Urinary bladder (tissue), 3 donors: ENCODE measurements at regions not wholly inside any gene's neighbourhood (a gene's known extent, or its start where the extent isn't known, plus 50 kb on each side); places are given as distances from the start of the nearest gene placed in this dataset.
A peak's percentile ranks its signal among the peaks of the same experiment; 100 is the strongest.

Source experiments
- DNase-seq: peaks from one replicate; pipeline ENCODE4 v3.0.0-alpha.2; 2015; ENCODE audit errors: extremely low spot score
- H3K27ac ChIP-seq: one replicate; pipeline ENCODE4 v1.5.1; 2013; ENCODE audit warnings: low read depth, mild to moderate bottlenecking, moderate library complexity
- H3K36me3 ChIP-seq: one replicate; pipeline ENCODE4 v1.6.1; 2013; ENCODE audit warnings: mild to moderate bottlenecking, moderate library complexity; ENCODE audit not compliant: insufficient read depth
- H3K4me1 ChIP-seq: one replicate; pipeline ENCODE4 v1.6.1; 2013; ENCODE audit warnings: mild to moderate bottlenecking, moderate library complexity; ENCODE audit not compliant: insufficient read depth
- H3K4me3 ChIP-seq: one replicate; pipeline ENCODE4 v1.5.1; 2013; ENCODE audit warnings: low read depth, low read length
- WGBS: extraction: QIAGEN DNeasy Blood & Tissue Kit; methylation state at CpG from one replicate; pipeline ENCODE4 v1.1.7; 2013; 5-methylcytosine and 5-hydroxymethylcytosine counted together
- donor health status: healthy with polysubstance abuse.
- donor health status: healthy.

DNA sequence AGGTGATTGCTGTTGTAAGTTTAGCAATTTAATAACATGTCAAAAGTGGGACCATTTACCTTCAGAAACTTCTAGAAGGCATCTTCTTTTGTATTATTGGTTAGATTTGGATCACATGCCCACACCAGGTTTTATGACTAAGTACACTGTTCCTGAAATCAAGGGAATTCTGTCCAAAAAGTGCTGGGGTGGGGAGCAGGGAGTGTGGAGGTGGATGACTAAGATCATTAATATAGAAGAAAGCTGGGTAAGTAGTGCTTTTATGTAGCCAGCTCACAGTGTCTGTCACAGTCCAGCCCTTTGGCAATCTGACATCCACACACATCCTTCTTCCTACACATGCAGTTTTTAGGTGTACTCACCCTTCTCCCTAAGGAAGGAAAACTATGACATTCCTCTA is 120.0 kb downstream of the TMCO5A start:
- DNase-seq: no peak
- no peak overlapping the region for H3K4me3 ChIP-seq
- no peaks in the 10 kb centered on the region for H3K36me3 ChIP-seq
- H3K4me1 ChIP-seq: no peaks in the 10 kb centered on the region
- H3K27ac ChIP-seq: no peak overlapping the region

DNA sequence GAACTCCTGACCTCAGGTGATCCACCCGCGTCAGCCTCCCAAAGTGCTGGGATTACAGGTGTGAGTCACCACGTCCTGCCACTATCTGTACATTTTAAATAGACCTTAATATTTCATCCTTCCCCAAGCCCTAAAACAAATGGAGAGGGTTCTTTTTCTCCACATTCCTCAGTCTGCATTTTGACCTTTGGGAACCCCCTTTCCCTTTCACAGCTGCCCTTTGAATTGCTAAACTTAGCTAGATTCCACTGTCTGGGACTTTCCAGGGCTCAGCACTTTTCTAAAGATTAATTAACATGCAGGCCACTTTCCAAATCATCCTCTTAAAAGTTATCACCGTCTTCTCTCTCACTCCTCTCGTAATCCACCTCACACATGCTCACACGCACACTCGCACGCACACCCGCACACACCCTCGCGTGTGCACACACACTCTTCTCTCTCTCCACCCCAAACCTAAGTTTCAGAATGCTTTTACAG is 124.2 kb downstream of the TMCO5A start:
- Histone ChIP-seq H3K27ac (no peak overlapping the region), H3K36me3 (no peaks in the 10 kb centered on the region), H3K4me1 (no peaks in the 10 kb centered on the region), H3K4me3 (no peak overlapping the region)
- 82% methylated on average over 11 of the region's 11 CpGs for WGBS
- no peak for DNase-seq

GRCh38 chr15:38059665-38060064 is 125.2 kb downstream of the TMCO5A start:
- 97% methylated on average over 1 of the region's 1 CpG for WGBS
- DNase-seq: no peak
- no peak overlapping the region for H3K4me3 ChIP-seq
- no peaks in the 10 kb centered on the region for H3K4me1 ChIP-seq
- H3K27ac ChIP-seq: no peak overlapping the region
- H3K36me3 ChIP-seq: no peaks in the 10 kb centered on the region

DNA sequence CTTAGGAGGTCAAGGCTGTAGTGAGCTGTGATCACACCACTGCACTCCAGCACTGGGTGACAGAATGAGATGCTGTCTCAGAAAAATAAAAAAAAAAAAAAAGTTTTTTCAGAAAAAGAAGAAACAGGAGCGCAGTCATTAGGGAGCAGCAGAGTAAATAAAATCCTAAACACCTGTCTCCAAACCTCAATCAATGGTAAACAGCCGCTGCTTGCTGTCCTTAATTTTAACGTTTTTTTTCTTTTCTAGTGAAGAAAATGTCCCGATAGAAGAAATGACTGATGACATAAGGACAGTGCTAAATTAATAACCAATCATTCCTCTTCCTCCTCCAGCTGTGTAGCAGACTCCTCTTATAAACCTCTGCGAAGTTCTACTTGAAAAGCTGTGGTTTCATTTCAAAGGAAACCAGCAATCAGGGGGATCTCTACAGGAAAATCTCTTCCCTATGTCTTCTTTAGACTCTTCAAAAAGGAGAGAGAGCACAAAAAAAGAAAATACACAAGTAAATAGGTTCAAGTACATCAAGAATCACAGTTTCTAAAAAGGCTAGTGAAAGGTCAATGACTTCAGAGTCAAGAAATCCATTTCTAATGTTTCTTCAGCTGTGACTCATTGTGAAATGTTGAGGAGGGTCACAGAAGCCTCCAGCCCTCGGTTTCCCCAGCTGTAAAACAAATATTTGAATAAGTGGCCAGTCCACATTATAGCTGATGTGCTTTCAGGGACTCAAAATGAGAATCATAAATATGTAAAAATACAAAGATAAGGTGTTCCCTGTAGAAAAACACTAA is 127.6 kb downstream of the TMCO5A start:
- Histone ChIP-seq H3K4me3 (no peak overlapping the region), H3K36me3 (no peaks in the 10 kb centered on the region), H3K27ac (no peak overlapping the region), H3K4me1 (no peaks in the 10 kb centered on the region)
- WGBS: 70% methylated on average over 6 of the region's 6 CpGs
- DNase-seq: no peak

DNA sequence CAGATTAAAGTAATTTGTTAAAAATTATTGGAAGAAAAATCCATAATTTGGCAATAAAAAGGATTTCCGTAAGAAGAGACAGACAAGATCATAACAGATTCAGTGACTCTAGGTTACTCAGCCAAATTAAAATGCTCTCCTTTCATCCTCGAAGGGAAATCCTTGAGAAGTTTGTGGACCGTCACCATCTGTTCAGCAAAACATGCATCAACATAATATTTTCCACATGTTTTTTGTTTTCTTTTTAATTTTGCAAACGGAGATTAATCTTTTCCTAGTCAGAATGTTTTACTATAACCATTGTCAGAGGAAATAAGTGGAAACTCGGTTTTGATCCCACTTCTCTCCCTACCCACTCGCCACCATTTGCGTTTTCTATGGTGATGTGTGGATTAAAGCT is 128.3 kb downstream of the TMCO5A start:
- H3K27ac ChIP-seq: no peak overlapping the region
- H3K4me3 ChIP-seq: no peak overlapping the region
- 63% methylated on average over 7 of the region's 7 CpGs for WGBS
- H3K36me3 ChIP-seq: no peaks in the 10 kb centered on the region
- no peaks in the 10 kb centered on the region for H3K4me1 ChIP-seq
- no peak for DNase-seq

GRCh38 chr15:38065721-38066345 is 131.4 kb downstream of the TMCO5A start:
- no peak for DNase-seq
- no peak overlapping the region for H3K4me3 ChIP-seq
- no peaks in the 10 kb centered on the region for H3K4me1 ChIP-seq
- no peak overlapping the region for H3K27ac ChIP-seq
- 83% methylated on average over 5 of the region's 5 CpGs for WGBS
- no peaks in the 10 kb centered on the region for H3K36me3 ChIP-seq

GRCh38 chr15:38066612-38067011 is 132.2 kb downstream of the TMCO5A start:
- Histone ChIP-seq H3K27ac (no peak overlapping the region), H3K36me3 (no peaks in the 10 kb centered on the region), H3K4me3 (no peak overlapping the region), H3K4me1 (no peaks in the 10 kb centered on the region)
- 75% methylated on average over 3 of the region's 3 CpGs for WGBS
- no peak for DNase-seq

DNA sequence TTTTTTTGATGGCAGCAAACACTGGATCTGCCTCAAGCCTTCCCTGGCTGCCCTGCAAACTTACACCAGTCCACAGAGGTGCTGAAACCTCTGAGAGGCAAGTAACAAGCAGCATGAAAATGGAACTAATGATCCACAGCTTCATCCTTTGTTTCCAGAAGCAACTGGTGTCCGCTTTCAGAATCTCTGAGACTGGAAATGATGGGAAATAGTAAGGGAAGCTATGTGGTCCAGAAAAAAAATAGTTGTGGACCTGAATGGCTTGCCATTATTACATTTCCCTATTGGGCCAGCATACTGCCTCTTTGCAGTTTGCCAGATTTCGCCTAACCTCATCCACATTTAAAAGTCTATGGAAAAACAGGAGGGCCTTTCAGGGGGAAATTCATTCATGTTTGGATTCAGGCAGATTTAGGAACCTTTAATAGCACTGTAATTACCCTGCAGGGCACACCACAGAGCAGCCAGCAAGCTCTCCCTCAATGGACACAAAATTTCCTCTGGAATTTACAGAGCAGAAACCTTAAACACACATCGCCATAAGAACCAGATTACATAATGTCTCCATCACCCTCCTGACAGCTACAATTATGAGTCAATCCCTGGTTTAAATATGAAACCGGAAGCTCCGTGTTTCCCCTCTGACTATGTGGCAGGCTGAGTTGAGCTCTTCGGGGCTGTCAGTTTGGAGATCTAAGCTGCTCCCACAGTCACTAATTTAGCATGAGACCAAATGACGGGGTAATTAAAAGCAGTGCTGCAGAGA is 134.4 kb downstream of the TMCO5A start:
- Histone ChIP-seq H3K27ac (no peak overlapping the region), H3K4me1 (no peaks in the 10 kb centered on the region), H3K4me3 (peak overlapping the region; percentile 24), H3K36me3 (no peaks in the 10 kb centered on the region)
- DNase-seq: peak; percentile 29
- 24% methylated on average over 7 of the region's 7 CpGs for WGBS

GRCh38 chr15:38069511-38070011 is 135.1 kb downstream of the TMCO5A start:
- 36% methylated on average over 3 of the region's 3 CpGs for WGBS
- Histone ChIP-seq H3K27ac (no peak overlapping the region), H3K4me1 (no peaks in the 10 kb centered on the region), H3K4me3 (peak overlapping the region; percentile 24), H3K36me3 (no peaks in the 10 kb centered on the region)
- DNase-seq: peak; percentile 40

DNA sequence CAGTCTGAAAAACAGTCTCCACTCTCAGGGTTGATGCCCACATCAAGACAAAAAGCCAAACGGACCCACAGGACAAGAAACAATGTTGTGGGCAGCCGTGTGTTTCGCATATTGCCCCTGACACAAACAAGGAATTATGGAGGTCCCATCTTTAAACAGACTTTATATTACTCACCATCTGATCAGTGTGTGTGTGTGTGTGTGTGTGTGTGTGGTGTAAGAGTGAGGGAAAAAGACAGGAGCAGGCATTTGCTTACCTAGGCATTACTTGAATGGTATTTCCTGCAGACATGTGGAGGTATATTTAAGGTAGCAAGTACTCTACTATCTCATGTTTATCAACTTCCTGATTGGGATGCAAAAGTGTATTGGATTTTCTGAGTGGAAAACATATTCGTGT is 136.3 kb downstream of the TMCO5A start:
- 93% methylated on average over 4 of the region's 4 CpGs for whole genome bisulfite sequencing
- Histone ChIP-seq H3K4me1 (no peaks in the 10 kb centered on the region), H3K27ac (no peak overlapping the region), H3K4me3 (no peak overlapping the region), H3K36me3 (no peaks in the 10 kb centered on the region)
- no peak for DNase-seq

- no peak for DNase-seq
- no peaks in the 10 kb centered on the region for H3K36me3 ChIP-seq
- H3K4me1 ChIP-seq: no peaks in the 10 kb centered on the region
- H3K4me3 ChIP-seq: no peak overlapping the region
- 90% methylated on average over 11 of the region's 11 CpGs for WGBS
- no peak overlapping the region for H3K27ac ChIP-seq
Measured at GRCh38 chr15:38071211-38071972, 137.0 kb downstream of the TMCO5A start.

DNA sequence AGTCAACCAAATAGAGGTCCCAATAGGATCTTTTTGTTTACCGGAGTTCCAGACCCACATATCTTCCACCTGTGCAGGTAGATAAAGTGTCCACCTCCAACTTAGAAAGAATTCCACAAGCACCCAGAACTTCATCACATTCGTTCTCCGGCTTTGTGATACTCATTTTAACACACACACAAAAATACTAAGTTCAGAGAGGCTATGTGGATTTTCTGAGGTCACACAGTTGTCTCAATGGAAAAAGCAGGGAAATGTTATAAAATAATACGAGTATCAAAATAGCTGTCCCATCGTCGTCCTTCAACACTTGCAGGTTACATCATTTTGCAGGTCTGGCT is 137.5 kb downstream of the TMCO5A start:
- no peak for DNase-seq
- Histone ChIP-seq H3K4me3 (no peak overlapping the region), H3K36me3 (no peaks in the 10 kb centered on the region), H3K27ac (peak overlapping the region; percentile 12), H3K4me1 (no peaks in the 10 kb centered on the region)
- 58% methylated on average over 6 of the region's 6 CpGs for WGBS
